Endothelial cell of umbilical vein (primary cell): ENCODE measurements at regions not wholly inside any gene's neighbourhood (a gene's known extent, or its start where the extent isn't known, plus 50 kb on each side); places are given as distances from the start of the nearest gene placed in this dataset.

Source experiments
- BruUV-seq: library from RNA; stranded (reverse); fragments of 400-500 nt; replicated peaks from 2 replicates; lab custom pipeline; 2021; lab: Mats Ljungman, UMichigan
- CTCF ChIA-PET: fragments of 300-600, 350-600 bp; sonication (Branson Sonifier 250); formaldehyde crosslinking; loops from one replicate; lab custom pipeline; 2021; ENCODE audit warnings: antibody characterized with exemption, inconsistent platforms; lab: Charles Lee
- POLR2A ChIA-PET: fragments of 300-600, 350-600 bp; sonication (Branson Sonifier 250); formaldehyde crosslinking; loops from one replicate; lab custom pipeline; 2021; ENCODE audit warnings: antibody characterized with exemption, inconsistent platforms; lab: Charles Lee
- DNase-seq: peaks from one replicate; pipeline ENCODE4 v3.0.0-alpha.2; 2011; ENCODE audit warnings: low read depth, low spot score
- FAIRE-seq: peaks from 2 replicates; lab custom pipeline; 2011; peaks lifted over from hg19 to GRCh38; lab: Jason Lieb, UNC
- H2AFZ ChIP-seq: 2 replicates; pipeline ENCODE4 v1.6.0; 2012; ENCODE audit warnings: low read depth, low read length, control low read depth, inconsistent platforms
- H3K27ac ChIP-seq: 2 replicates; pipeline ENCODE4 v1.5.1; 2011; ENCODE audit warnings: low read depth, mild to moderate bottlenecking, control low read depth, low read length, moderate library complexity; ENCODE audit not compliant: insufficient read depth
- H3K27me3 ChIP-seq, 2 experiments: 2 replicates each; pipeline versions ENCODE4 v1.6.0 to v1.6.1; 2011; ENCODE audit warnings: low read length in 2 of 2, mixed read lengths in 1 of 2; ENCODE audit not compliant: control insufficient read depth in 2 of 2, insufficient read depth in 2 of 2
- H3K36me3 ChIP-seq, 2 experiments: 2 replicates in 1 of 2; 3 replicates in 1 of 2; pipeline ENCODE4 v1.5.1; 2011; ENCODE audit warnings: low read length in 2 of 2, mild to moderate bottlenecking in 1 of 2, moderate library complexity in 1 of 2; ENCODE audit not compliant: control insufficient read depth in 2 of 2, insufficient read depth in 2 of 2; ENCODE audit errors: extremely low read depth in 1 of 2
- H3K4me1 ChIP-seq: 3 replicates; pipeline ENCODE4 v1.5.1; 2011; ENCODE audit warnings: mild to moderate bottlenecking, low read length; ENCODE audit not compliant: control insufficient read depth, insufficient read depth; ENCODE audit errors: extremely low read depth
- H3K4me2 ChIP-seq: 2 replicates; pipeline ENCODE4 v1.6.1; 2011; ENCODE audit warnings: low read length, control low read depth, mixed read lengths; ENCODE audit not compliant: insufficient read depth
- H3K4me3 ChIP-seq, 3 experiments: fragments of 200-600 bp in 1 of 3; sonication (generic), shearing (Covaris generic) in 1 of 3; replicated peaks in 1 of 3; 2 replicates each; pipeline ENCODE4 v1.5.1; 2011 to 2016; ENCODE audit warnings: control low read depth in 3 of 3, low read length in 3 of 3, mild to moderate bottlenecking in 2 of 3, inconsistent platforms in 1 of 3, low read depth in 1 of 3, moderate library complexity in 1 of 3; ENCODE audit not compliant: insufficient read depth in 1 of 3
- H3K79me2 ChIP-seq: 2 replicates; pipeline ENCODE4 v1.6.0; 2012; ENCODE audit warnings: low read length, inconsistent platforms; ENCODE audit not compliant: control insufficient read depth, insufficient read depth
- H3K9ac ChIP-seq: replicated peaks from 2 replicates; pipeline ENCODE3; 2011; ENCODE audit warnings: low read length, control low read depth; ENCODE audit not compliant: insufficient read depth; ENCODE audit errors: extremely low read depth
- H3K9me1 ChIP-seq: replicated peaks from 3 replicates; pipeline ENCODE4 v1.6.0; 2011; ENCODE audit warnings: mild to moderate bottlenecking, low read length; ENCODE audit not compliant: control insufficient read depth, insufficient read depth; ENCODE audit errors: extremely low read depth
- H3K9me3 ChIP-seq: replicated peaks from 2 replicates; pipeline ENCODE4 v1.5.1; 2012; ENCODE audit warnings: low read length, inconsistent platforms; ENCODE audit not compliant: control insufficient read depth, insufficient read depth
- H4K20me1 ChIP-seq: replicated peaks from 2 replicates; pipeline ENCODE3; 2011; ENCODE audit warnings: mild to moderate bottlenecking, low read length; ENCODE audit not compliant: control insufficient read depth, insufficient read depth; ENCODE audit errors: extremely low read depth
- CTCF ChIP-seq, 2 donors: IDR thresholded peaks; 1 replicate in 1 of 2; 2 replicates in 1 of 2; pipeline ENCODE4 v1.5.1; 2011; ENCODE audit warnings: low read length in 2 of 2, mild to moderate bottlenecking in 2 of 2, moderate library complexity in 2 of 2, control low read depth in 1 of 2, inconsistent platforms in 1 of 2, low read depth in 1 of 2; ENCODE audit not compliant: insufficient read depth in 1 of 2; ENCODE audit errors: extremely low read depth in 1 of 2
- EZH2 ChIP-seq: IDR thresholded peaks from 2 replicates; pipeline ENCODE4 v1.6.1; 2012; ENCODE audit warnings: borderline replicate concordance, low read depth, mild to moderate bottlenecking, moderate library complexity, low read length, inconsistent platforms; ENCODE audit not compliant: severe bottlenecking
- FOS ChIP-seq: IDR thresholded peaks from 2 replicates; pipeline ENCODE4 v1.6.1; 2011; ENCODE audit warnings: mild to moderate bottlenecking, low read length, moderate library complexity, borderline replicate concordance; ENCODE audit not compliant: insufficient read depth
- GATA2 ChIP-seq: IDR thresholded peaks from 2 replicates; pipeline ENCODE4 v1.7.0; 2011; ENCODE audit warnings: low read depth, mild to moderate bottlenecking, moderate library complexity, mixed read lengths, low read length; ENCODE audit not compliant: insufficient read length, insufficient read depth
- JUN ChIP-seq: IDR thresholded peaks from 2 replicates; pipeline ENCODE4 v1.6.1; 2011; ENCODE audit warnings: borderline replicate concordance, low read depth; ENCODE audit not compliant: insufficient read length, insufficient read depth
- MAX ChIP-seq: IDR thresholded peaks from 2 replicates; pipeline ENCODE4 v1.6.1; 2011; ENCODE audit not compliant: insufficient read depth, insufficient read length
- MYC ChIP-seq: IDR thresholded peaks from one replicate; pipeline ENCODE4 v1.6.1; 2011; ENCODE audit warnings: mild to moderate bottlenecking, low read depth, low read length
- POLR2A ChIP-seq: IDR thresholded peaks from 2 replicates; pipeline ENCODE4 v1.6.1; 2012; ENCODE audit warnings: low read depth, mild to moderate bottlenecking, control low read depth, low read length
- POLR2AphosphoS5 ChIP-seq: IDR thresholded peaks from 2 replicates; pipeline ENCODE4 v1.6.1; 2012; ENCODE audit warnings: low read depth, mild to moderate bottlenecking, control low read depth, low read length, moderate library complexity; ENCODE audit not compliant: insufficient read depth
- dilution Hi-C: fragments of 300-500 bp; cut with MboI; formaldehyde crosslinking; loops from one replicate; pipeline ENCODE4 v1.15.0; 2019; ENCODE audit warnings: low sequenced_read_pairs; ENCODE audit not compliant: extremely low pct_ligation_motif_present
- intact Hi-C: fragments of 100-400 bp; cut with micrococcal nuclease; formaldehyde crosslinking; loops from one replicate; pipeline ENCODE4 v1.10.0; 2022

- intact Hi-C loops: no loop called here
- no peaks in the 10 kb centered on the region for H3K36me3 ChIP-seq
- no peak overlapping the region for H2AFZ ChIP-seq
- no peak overlapping the region for H3K27ac ChIP-seq
- H3K9me1 ChIP-seq: no peaks in the 10 kb centered on the region
- no peaks in the 10 kb centered on the region for H4K20me1 ChIP-seq
- TF ChIP-seq MAX (no peak), MYC (no peak), EZH2 (no peak)
- BruUV-seq: no TSS peak
- CTCF ChIA-PET: no interaction called here
- H3K4me2 ChIP-seq: no peak overlapping the region
- H3K79me2 ChIP-seq: no peaks in the 10 kb centered on the region
- dilution Hi-C loops: no loop called here
- no peak overlapping the region for H3K4me3 ChIP-seq
- DNase-seq (no peak), FAIRE-seq (no peak)
- H3K4me1 ChIP-seq: no peaks in the 10 kb centered on the region
- H3K27me3 ChIP-seq: no peaks in the 10 kb centered on the region
- no peak overlapping the region for H3K9ac ChIP-seq
- peaks cover 4% of the 10 kb centered on the region for H3K9me3 ChIP-seq
- POLR2A ChIA-PET: no interaction called here
These were observed 233.0 kb upstream of the SATB1 start for GRCh38 chr3:18657858-18658820.

GRCh38 chr3:18656866-18657265 is 231.7 kb upstream of the SATB1 start:
- DNase-seq (no peak), FAIRE-seq (no peak)
- dilution Hi-C loops: no loop called here
- Histone ChIP-seq H3K4me3 (no peak overlapping the region), H4K20me1 (no peaks in the 10 kb centered on the region), H3K4me1 (no peaks in the 10 kb centered on the region), H3K36me3 (no peaks in the 10 kb centered on the region), H3K9me3 (peaks cover 4% of the 10 kb centered on the region), H2AFZ (no peak overlapping the region), H3K79me2 (no peaks in the 10 kb centered on the region), H3K9ac (no peak overlapping the region), H3K27ac (no peak overlapping the region), H3K9me1 (no peaks in the 10 kb centered on the region), H3K4me2 (no peak overlapping the region), H3K27me3 (no peaks in the 10 kb centered on the region)
- ChIA-PET POLR2A (no interaction called here), CTCF (no interaction called here)
- TF ChIP-seq CTCF (IDR thresholded peaks at IDR 0.05; ENCODE audit: extremely low read depth in 1 of 2, insufficient read depth in 1 of 2, low read depth in 1 of 2, low read length in 2 of 2) (no peak), GATA2 (no peak), POLR2A (no peak), JUN (no peak), POLR2AphosphoS5 (no peak), EZH2 (no peak), FOS (no peak), MAX (no peak), MYC (no peak)
- no TSS peak for BruUV-seq
- intact Hi-C loops: no loop called here
